H1 (cell line): ENCODE measurements at regions not wholly inside any gene's neighbourhood (a gene's known extent, or its start where the extent isn't known, plus 50 kb on each side); places are given as distances from the start of the nearest gene placed in this dataset.

Source experiments
- CTCF ChIA-PET: fragments of 300-600 bp; sonication (Branson Sonifier 250); formaldehyde crosslinking; loops from one replicate; lab custom pipeline; 2021; ENCODE audit not compliant: partially characterized antibody; lab: Charles Lee
- POLR2A ChIA-PET: fragments of 300-600 bp; sonication (Branson Sonifier 250); formaldehyde crosslinking; loops from one replicate; lab custom pipeline; 2021; ENCODE audit warnings: inconsistent platforms; ENCODE audit not compliant: partially characterized antibody; lab: Charles Lee
- DNase-seq, 2 experiments: peaks; one replicate each; pipeline versions ENCODE4 v3.0.0 to v3.0.0-alpha.2; 2010 to 2022; ENCODE audit warnings: low spot score in 2 of 2, low read depth in 1 of 2, mixed read lengths in 1 of 2
- FAIRE-seq: peaks from 2 replicates; lab custom pipeline; 2011; peaks lifted over from hg19 to GRCh38; lab: Jason Lieb, UNC
- H2AFZ ChIP-seq: 2 replicates; pipeline ENCODE4 v1.8.1; 2012; ENCODE audit warnings: low read length, inconsistent platforms
- H2AK5ac ChIP-seq: 2 replicates; pipeline ENCODE4 v1.6.1; 2013; ENCODE audit warnings: low read depth, low read length
- H2BK120ac ChIP-seq: replicated peaks from 2 replicates; pipeline ENCODE3; 2013; ENCODE audit warnings: low read depth, low read length, inconsistent platforms
- H2BK12ac ChIP-seq: 2 replicates; pipeline ENCODE4 v1.6.1; 2013; ENCODE audit warnings: low read depth, low read length
- H2BK15ac ChIP-seq: 2 replicates; pipeline ENCODE4 v1.6.1; 2013; ENCODE audit warnings: low read length
- H2BK20ac ChIP-seq: 2 replicates; pipeline ENCODE4 v1.6.1; 2013; ENCODE audit warnings: low read length
- H2BK5ac ChIP-seq: 2 replicates; pipeline ENCODE4 v1.6.1; 2013; ENCODE audit warnings: low read depth, low read length
- H3K14ac ChIP-seq: 2 replicates; pipeline ENCODE4 v1.6.1; 2013; ENCODE audit warnings: inconsistent platforms; ENCODE audit not compliant: insufficient read length
- H3K18ac ChIP-seq: 2 replicates; pipeline ENCODE4 v1.6.1; 2013; ENCODE audit warnings: low read length; ENCODE audit errors: extremely low read depth
- H3K23ac ChIP-seq: 2 replicates; pipeline ENCODE4 v1.6.1; 2013; ENCODE audit warnings: inconsistent platforms; ENCODE audit not compliant: insufficient read length
- H3K23me2 ChIP-seq: 2 replicates; pipeline ENCODE4 v1.6.1; 2013; ENCODE audit warnings: low read depth, low read length
- H3K27ac ChIP-seq: 2 replicates; pipeline ENCODE4 v1.6.1; 2011; ENCODE audit warnings: low read depth, low read length, inconsistent platforms
- H3K27me3 ChIP-seq, 4 experiments: replicated peaks in 1 of 4; 1 replicate in 1 of 4; 2 replicates in 3 of 4; pipeline versions ENCODE4 v1.6.1 to v1.8.1; 2011 to 2013; ENCODE audit warnings: low read length in 3 of 4, mild to moderate bottlenecking in 3 of 4, inconsistent platforms in 2 of 4, mixed read lengths in 2 of 4, moderate library complexity in 1 of 4; ENCODE audit not compliant: control insufficient read depth in 3 of 4, insufficient read depth in 3 of 4; ENCODE audit errors: extremely low read depth in 1 of 4
- H3K36me3 ChIP-seq, 4 experiments: 2 replicates each; pipeline versions ENCODE4 v1.6.1 to v1.8.1; 2011 to 2013; ENCODE audit warnings: mild to moderate bottlenecking in 4 of 4, low read length in 3 of 4, moderate library complexity in 2 of 4, control low read depth in 1 of 4, inconsistent platforms in 1 of 4; ENCODE audit not compliant: insufficient read depth in 4 of 4, control insufficient read depth in 2 of 4
- H3K4ac ChIP-seq: replicated peaks from 2 replicates; pipeline ENCODE3; 2013; ENCODE audit warnings: low read length, low read depth, mixed read lengths, inconsistent platforms; ENCODE audit not compliant: insufficient read length
- H3K4me1 ChIP-seq, 4 experiments: replicated peaks in 1 of 4; 1 replicate in 1 of 4; 2 replicates in 3 of 4; pipeline versions ENCODE4 v1.6.1 to v1.8.1; 2011 to 2013; ENCODE audit warnings: low read length in 3 of 4, inconsistent platforms in 2 of 4, mixed read lengths in 1 of 4; ENCODE audit not compliant: insufficient read depth in 4 of 4, control insufficient read depth in 3 of 4
- H3K4me2 ChIP-seq, 2 experiments: 2 replicates each; pipeline versions ENCODE4 v1.6.1 to v1.8.1; 2011 to 2013; ENCODE audit warnings: low read depth in 2 of 2, low read length in 2 of 2, control low read depth in 1 of 2, inconsistent platforms in 1 of 2, mild to moderate bottlenecking in 1 of 2; ENCODE audit not compliant: insufficient read depth in 1 of 2
- H3K4me3 ChIP-seq, 4 experiments: fragments of 200-600, 300-600 bp in 1 of 4; sonication (generic), shearing (Covaris generic), sonication (Bioruptor Twin) in 1 of 4; 2 replicates each; pipeline versions ENCODE4 v1.5.1 to v1.8.1; 2011 to 2016; ENCODE audit warnings: low read length in 4 of 4, low read depth in 3 of 4, control low read depth in 2 of 4, inconsistent platforms in 2 of 4, mild to moderate bottlenecking in 2 of 4, mixed read lengths in 1 of 4, moderate library complexity in 1 of 4; ENCODE audit not compliant: insufficient read depth in 2 of 4; ENCODE audit errors: extremely low read depth in 1 of 4
- H3K56ac ChIP-seq: replicated peaks from 2 replicates; pipeline ENCODE3; 2013; ENCODE audit warnings: low read depth, mild to moderate bottlenecking, mixed read lengths, low read length, inconsistent platforms; ENCODE audit not compliant: insufficient read length
- H3K79me1 ChIP-seq: 2 replicates; pipeline ENCODE4 v1.6.1; 2013; ENCODE audit warnings: low read depth, low read length, control low read depth
- H3K79me2 ChIP-seq, 2 experiments: 2 replicates each; pipeline versions ENCODE4 v1.6.1 to v1.8.1; 2012 to 2013; ENCODE audit warnings: low read length in 2 of 2, mild to moderate bottlenecking in 2 of 2, inconsistent platforms in 1 of 2; ENCODE audit not compliant: insufficient read depth in 2 of 2, control insufficient read depth in 1 of 2
- H3K9ac ChIP-seq, 4 experiments: replicated peaks in 1 of 4; 1 replicate in 1 of 4; 2 replicates in 3 of 4; pipeline versions ENCODE4 v1.6.1 to v1.8.1; 2011 to 2013; ENCODE audit warnings: low read depth in 3 of 4, low read length in 3 of 4, control low read depth in 2 of 4, mild to moderate bottlenecking in 2 of 4, moderate library complexity in 2 of 4, inconsistent platforms in 1 of 4; ENCODE audit errors: extremely low read depth in 1 of 4
- H3K9me3 ChIP-seq, 2 experiments: 2 replicates each; pipeline versions ENCODE4 v1.6.1 to v1.8.1; 2012 to 2013; ENCODE audit warnings: mild to moderate bottlenecking in 2 of 2, moderate library complexity in 2 of 2, control low read depth in 1 of 2, inconsistent platforms in 1 of 2, low read depth in 1 of 2, low read length in 1 of 2, mixed read lengths in 1 of 2; ENCODE audit not compliant: insufficient read depth in 2 of 2
- H4K20me1 ChIP-seq, 2 experiments: replicated peaks in 1 of 2; 2 replicates each; pipeline versions ENCODE3 to v1.8.1; 2011 to 2013; ENCODE audit warnings: inconsistent platforms in 2 of 2, low read length in 2 of 2, mild to moderate bottlenecking in 1 of 2; ENCODE audit not compliant: insufficient read depth in 2 of 2, control insufficient read depth in 1 of 2
- H4K5ac ChIP-seq: 2 replicates; pipeline ENCODE4 v1.6.1; 2013; ENCODE audit warnings: low read length, low read depth, mixed read lengths, inconsistent platforms; ENCODE audit not compliant: insufficient read length
- H4K8ac ChIP-seq: 2 replicates; pipeline ENCODE4 v1.8.0; 2013; ENCODE audit warnings: mild to moderate bottlenecking, moderate library complexity, low read length, inconsistent platforms; ENCODE audit not compliant: insufficient read depth; ENCODE audit errors: extremely low read depth
- H4K91ac ChIP-seq: replicated peaks from 2 replicates; pipeline ENCODE3; 2013; ENCODE audit warnings: low read length, mixed read lengths, inconsistent platforms; ENCODE audit not compliant: insufficient read length
- POLR2AphosphoS5 ChIP-seq: IDR thresholded peaks from 2 replicates; pipeline ENCODE4 v1.6.1; 2011; ENCODE audit warnings: low read depth, low read length
- POU5F1 ChIP-seq: IDR thresholded peaks from 2 replicates; pipeline ENCODE4 v1.6.1; 2011; ENCODE audit warnings: low read depth, mild to moderate bottlenecking, low read length, moderate library complexity
- WGBS, 2 experiments: shearing (Covaris generic) in 1 of 2; methylation state at CpG; one replicate each; pipeline versions ENCODE4 v1.1.6 to v1.1.7; 2013 to 2015; ENCODE audit warnings: low lambda C conversion rate in 2 of 2, mixed read lengths in 2 of 2, inconsistent platforms in 1 of 2, low coverage in 1 of 2, missing lambda C conversion rate in 1 of 2; ENCODE audit not compliant: insufficient replicate concordance in 2 of 2, insufficient coverage in 1 of 2, insufficient read length in 1 of 2; ENCODE audit errors: extremely low coverage in 1 of 2, missing lambda C conversion rate in 1 of 2; 5-methylcytosine and 5-hydroxymethylcytosine counted together

DNA sequence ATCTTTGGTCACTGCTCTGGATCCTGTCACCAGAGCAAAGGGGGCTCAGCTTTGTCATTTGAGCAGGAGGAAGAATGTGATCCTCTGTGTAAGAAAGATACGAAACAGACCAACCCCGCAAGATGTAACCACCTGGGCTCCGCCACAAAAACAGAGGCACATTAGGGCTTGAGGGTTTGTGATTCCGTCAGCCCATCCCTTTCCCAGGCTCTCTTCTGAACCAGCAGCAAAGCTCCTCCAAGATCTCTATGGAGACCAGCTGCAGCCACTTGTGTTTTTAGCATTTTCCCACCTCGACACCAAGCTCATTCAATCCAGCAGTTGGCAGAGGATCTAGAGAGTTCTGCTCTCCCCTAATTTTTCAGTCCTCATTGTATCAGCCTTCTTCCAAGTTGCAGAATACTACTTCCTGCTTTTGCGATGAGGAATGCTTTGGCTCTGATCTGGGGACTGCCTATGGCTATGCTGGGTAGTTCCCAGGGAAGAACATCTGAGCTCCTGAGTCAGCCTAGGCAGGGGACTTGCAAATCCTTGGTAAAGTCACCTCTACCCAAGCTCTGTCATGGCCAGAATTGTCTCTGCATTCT lies 139.6 kb upstream of the RAB12 start:
- H3K18ac ChIP-seq: no peak overlapping the region
- no peaks in the 10 kb centered on the region for H4K20me1 ChIP-seq
- no peak overlapping the region for H3K14ac ChIP-seq
- H2AFZ ChIP-seq: 0 out of 2 replicates have a peak overlapping the region, but pooled peaks have one; percentile 2
- H3K4me2 ChIP-seq: no peak overlapping the region
- no peak overlapping the region for H3K4me3 ChIP-seq
- H2AK5ac ChIP-seq: no peak overlapping the region
- H3K9ac ChIP-seq: no peak overlapping the region
- TF ChIP-seq POLR2AphosphoS5 (no peak), POU5F1 (no peak)
- H4K5ac ChIP-seq: no peak overlapping the region
- no peaks in the 10 kb centered on the region for H3K27me3 ChIP-seq
- DNase-seq (peak in 1 of 2 experiments; percentile 33), FAIRE-seq (no peak)
- ChIA-PET POLR2A (no interaction called here), CTCF (interaction anchor here (0.6 to 6.7 kb wide), 5 partner anchors 8 to 1475 kb away, joined by 4 to 82 read pairs (median 7); no protein-coding TSS in a partner anchor)
- no peak overlapping the region for H3K27ac ChIP-seq
- H3K23ac ChIP-seq: no peak overlapping the region
- H3K79me2 ChIP-seq: no peaks in the 10 kb centered on the region
- no peaks in the 10 kb centered on the region for H3K4me1 ChIP-seq
- H3K79me1 ChIP-seq: no peaks in the 10 kb centered on the region
- H2BK12ac ChIP-seq: no peak overlapping the region
- 84% methylated on average over 6 of the region's 6 CpGs; no CpG with 5 or more reads in 1 of the 2 experiments for WGBS, 2 experiments
- H4K8ac ChIP-seq: no peak overlapping the region
- no peak overlapping the region for H2BK120ac ChIP-seq
- no peaks in the 10 kb centered on the region for H3K36me3 ChIP-seq
- H3K9me3 ChIP-seq: no peaks in the 10 kb centered on the region
- H2BK20ac ChIP-seq: no peak overlapping the region
- H2BK5ac ChIP-seq: no peak overlapping the region
- no peak overlapping the region for H4K91ac ChIP-seq
- no peak overlapping the region for H3K56ac ChIP-seq
- no peaks in the 10 kb centered on the region for H3K23me2 ChIP-seq
- no peak overlapping the region for H3K4ac ChIP-seq
- H2BK15ac ChIP-seq: no peak overlapping the region
